Fibroblast of skin of left biceps (primary cell): ENCODE measurements at regions not wholly inside any gene's neighbourhood (a gene's known extent, or its start where the extent isn't known, plus 50 kb on each side); places are given as distances from the start of the nearest gene placed in this dataset.
A peak's percentile ranks its signal among the peaks of the same experiment; 100 is the strongest.

Source experiments
- DNase-seq, 2 experiments: peaks; one replicate each; pipeline ENCODE4 v3.0.0-alpha.2; 2013; ENCODE audit warnings: low read depth in 2 of 2

DNA sequence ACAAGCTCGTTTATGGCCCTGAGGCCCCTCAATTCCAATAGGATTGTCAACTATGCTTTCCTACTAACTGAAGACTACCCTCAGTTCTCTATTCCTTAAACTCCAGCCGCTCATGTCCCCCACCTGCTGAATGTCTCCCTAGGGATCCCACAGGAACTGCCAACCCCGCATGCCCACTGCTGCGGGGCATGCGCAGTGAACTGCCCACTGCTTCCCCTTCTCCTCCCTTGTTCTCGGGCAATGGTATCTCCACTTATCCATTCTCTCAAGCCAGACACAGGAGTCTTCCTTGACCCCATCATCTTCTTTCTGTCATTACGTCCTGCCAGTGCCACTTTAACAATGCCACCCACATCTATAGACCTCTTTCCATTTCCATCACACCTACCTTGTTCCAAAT, 90.0 kb downstream of the FGF18 start:
- DNase-seq = no peak

DNA sequence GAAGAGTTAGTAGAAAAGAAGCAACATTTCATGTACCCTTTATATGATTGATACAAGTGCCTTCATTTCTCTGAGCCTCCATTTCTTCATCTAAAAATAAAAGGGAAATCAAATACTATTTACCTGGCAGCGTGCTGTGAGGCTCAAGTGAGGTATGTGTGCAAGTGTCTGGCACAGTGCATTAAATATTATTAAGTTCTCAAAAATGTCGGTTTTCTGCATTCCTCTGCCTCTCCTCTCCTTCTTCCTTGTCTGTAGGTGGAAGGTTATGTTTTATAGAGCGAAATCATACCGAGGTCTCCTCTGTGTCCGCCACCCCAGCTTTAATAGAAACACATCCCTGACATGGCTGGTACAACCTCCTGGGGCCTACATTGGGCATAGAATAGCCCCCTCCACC, 93.0 kb downstream of the FGF18 start:
- no peak for DNase-seq

DNA sequence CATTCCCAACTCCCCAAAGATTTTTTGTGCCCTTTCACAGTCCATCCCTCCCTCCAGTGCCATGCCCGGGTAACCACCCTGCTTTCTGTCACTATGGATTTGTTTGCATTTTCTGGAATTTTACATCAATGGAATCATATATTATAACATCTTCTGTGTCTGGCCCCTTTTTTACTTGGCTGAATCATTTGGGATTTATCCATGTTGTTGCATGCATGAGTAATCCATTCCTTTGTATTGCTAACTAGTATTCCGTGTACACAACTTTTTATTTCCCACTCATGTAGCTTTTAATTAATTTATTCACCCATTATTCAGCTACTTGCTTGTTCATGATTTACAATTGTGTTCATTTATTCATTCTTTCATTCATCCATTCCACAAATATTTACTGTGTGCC, 94.1 kb downstream of the FGF18 start:
- no peak for DNase-seq

DNA sequence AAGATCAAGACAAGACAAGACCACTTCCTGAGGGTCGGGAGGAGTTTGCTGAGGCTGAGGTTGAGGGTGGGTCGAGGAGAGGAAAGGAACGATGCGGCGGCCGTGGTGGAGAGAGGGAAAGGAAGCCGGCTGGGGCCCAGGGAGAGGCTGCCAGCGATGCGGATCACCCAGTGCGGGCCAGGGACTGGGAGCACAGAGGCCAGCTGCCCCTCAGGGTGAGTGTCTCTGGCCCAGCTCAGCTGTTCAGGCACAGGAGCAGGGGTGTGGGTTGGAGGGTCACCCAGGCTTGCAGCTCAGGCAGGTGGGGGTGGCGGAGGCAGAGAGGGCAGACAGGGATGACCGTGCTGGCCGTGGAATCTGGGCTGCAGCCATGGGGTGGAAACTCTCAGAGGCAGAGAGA, 99.5 kb downstream of the FGF18 start:
- DNase-seq = no peak

DNA sequence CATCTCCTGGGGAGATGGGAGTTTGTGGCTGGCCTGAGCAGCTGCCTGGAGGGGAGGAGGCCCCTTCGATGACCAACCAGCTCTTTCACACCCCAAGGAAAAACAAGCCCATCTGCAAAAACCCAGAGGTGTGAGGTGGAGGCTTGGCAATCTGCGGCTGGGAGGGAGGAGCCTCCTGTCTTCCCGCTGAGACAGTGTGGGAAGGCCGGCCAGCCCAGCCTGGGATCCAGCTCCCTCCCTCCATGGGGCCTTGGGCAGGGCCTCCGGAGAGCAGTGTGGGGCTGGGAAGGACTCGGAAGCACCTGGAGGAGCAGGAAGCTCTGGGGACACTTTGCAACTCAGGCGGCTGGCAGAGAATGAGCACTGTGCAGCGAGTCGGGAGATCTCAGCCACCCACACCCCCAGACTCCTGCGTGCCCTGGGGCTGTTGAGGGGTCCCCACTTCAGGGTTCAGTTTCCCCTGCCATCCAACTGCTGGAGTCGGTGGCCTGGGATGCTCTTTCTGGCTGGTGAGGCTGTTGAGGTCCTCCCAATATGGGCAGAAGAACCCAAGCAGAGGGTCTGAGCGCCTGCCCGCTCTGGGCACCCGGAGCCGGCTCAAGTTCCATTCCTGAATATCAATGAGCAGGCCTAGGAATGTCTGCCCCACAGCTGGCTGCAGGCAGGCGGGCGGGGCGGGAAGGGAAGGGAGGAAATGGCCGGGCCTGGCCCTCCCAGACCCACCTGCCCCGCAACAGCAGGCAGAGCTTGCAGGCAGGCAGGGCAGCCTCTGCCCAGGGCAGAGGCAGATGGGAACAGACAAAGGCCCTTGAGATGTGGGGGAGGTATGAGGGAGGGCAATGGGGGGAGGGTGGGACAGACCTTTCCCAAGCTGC, 101.1 kb downstream of the FGF18 start:
- peak; percentile 18 to 21 for DNase-seq

DNA sequence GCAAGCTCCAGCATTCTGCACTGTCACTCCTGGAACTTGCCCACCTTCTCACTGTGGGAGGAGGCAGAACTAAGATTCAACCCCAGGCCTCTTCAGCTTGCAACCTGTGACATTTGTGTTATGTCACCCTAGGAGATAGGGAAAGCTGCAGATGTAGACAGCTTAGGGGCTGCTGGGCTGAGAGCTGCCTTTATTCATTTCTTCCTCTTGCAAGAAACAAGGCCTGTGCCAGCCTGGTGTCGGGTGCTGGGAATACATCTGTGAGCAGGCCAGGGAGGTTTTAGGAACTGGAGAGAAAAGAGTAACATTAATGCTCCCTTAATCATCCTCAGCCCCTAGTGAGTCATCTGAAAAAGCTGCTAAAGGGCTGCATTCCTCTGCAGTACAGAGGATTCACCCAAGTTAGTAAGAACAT, 101.8 kb downstream of the FGF18 start:
- peak; percentile 83 for DNase-seq

DNA sequence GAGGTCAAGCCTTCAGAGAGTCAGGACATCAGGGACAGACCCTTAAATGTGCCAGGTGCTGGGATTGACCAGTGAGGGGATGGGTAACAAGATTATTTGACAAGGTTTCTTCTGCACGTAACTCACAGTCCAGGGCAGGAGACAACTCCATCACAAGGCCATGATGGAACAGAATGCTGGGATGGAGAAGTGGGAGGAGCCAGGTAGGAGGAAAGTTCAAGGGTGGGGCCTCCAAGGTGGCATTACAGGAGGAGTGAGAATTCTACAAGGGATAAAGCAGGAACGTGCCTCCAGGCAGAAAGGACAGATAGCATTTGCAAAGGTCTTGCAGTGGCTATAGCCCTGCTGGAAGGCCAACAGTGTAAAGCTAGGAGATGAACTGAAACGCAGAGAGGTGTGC, 102.2 kb downstream of the FGF18 start:
- DNase-seq = no peak

DNA sequence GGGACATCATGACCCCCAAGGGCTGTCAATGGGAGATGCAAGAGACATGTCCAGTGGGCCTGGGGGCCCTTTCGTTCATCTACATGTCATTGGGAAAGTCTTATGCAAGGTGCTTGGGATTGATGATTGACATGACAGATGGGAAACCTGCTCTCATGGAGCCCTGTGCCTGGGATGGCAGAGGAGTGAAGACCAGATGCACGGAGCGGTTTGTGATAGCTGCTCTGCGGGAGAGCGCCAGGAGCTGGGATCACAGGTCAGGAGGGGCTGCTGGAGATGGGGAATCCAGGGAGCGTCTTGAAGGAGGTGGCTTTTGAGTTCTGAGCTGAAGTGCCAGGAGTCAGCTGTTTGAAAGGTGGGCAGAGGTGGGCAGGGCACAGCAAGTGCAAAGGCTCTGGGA, 104.3 kb downstream of the FGF18 start:
- DNase-seq = no peak

DNA sequence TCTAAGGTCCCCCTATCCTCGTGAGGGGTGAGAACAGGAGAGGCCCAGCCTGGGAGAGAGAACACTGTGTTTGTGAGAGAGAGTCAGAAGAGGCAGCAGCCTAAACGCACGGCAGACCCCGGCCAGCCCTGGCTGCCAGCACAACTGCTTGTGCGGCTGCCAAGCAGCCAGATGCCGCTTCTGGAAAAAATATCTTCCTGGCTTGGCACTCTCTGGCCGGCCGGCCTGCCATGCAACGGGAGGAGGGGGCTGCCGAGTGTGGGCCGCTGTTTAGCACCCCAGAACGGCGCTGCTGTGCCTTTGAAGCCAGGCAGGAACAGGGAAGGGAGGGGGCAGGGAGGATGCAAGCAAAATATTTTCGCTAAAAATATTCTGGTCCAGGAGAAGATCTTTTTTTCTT, 105.0 kb downstream of the FGF18 start:
- no peak for DNase-seq

DNA sequence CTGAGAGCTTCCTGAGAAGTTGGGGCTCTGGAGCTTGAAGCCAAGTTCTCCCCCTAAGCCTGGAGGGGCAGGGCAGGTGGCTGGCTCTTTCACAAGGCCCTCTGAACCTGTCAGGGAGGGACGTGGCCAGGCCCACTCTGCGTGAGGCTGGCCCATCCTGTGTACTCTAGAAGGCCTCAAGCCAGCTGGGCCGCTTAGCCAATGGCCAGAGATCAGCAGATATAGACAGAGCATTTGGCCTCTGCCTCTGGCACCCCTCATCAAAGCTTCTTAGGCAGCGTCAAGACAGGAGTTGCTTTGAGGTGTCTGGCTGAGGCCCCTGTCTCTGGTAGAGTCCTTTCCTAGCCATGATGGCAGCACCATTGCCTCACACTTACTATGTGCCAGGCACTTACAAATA, 105.6 kb downstream of the FGF18 start:
- no peak for DNase-seq

DNA sequence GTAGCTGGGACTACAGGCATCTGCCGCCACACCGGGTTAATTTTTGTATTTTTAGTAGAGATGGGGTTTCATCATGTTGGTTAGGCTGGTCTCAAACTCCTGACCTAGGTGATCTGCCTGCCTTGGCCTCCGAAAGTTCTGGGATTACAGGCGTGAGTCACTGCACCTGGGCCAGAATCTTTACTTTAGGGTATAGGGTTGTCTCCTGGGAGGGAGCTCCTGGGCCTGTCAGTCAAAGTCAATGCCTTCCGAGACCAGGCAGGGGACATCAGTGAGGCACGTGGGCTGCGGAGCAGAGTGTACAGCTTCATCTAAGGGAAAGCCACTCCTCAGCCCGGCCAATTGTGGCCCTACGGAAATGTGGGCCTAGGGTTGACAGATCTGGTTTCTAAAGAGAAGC, 108.6 kb downstream of the FGF18 start:
- DNase-seq = no peak

DNA sequence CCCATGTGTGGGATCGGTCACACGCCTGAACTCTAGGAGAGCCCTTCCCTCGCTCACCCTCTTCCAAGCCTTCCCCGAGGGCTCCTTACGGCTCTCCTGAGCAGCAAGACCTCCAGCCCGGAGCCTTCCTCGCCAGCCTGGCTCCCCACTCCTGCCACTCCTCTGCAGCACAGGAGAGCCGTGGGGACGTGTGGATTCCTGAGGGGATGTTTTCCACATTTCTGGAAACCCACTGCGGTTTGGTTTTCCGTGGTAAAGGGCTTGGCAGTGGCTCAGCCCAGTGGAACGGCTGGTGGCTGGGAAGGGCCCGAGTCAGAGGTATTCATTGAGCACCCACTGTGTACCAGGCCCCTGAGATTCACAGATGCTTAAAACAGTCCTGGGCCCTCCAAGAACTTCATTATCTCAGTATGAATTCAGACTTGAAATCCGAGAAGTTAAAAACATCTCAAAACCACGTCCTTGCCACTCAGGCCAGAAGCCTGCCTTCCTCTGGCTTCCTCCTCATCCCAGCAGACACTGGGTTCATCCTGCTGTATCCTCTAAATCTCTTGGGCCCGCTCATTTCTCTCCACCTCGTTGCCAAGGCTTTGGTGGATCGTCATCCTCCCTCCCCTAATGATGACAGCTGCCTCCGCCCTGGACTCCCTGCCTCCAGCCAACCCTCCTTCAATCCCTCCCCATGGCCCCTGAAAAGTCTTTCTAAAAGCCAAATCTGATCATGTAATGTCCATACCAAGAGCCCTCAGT, 109.6 kb downstream of the FGF18 start:
- DNase-seq = no peak

DNA sequence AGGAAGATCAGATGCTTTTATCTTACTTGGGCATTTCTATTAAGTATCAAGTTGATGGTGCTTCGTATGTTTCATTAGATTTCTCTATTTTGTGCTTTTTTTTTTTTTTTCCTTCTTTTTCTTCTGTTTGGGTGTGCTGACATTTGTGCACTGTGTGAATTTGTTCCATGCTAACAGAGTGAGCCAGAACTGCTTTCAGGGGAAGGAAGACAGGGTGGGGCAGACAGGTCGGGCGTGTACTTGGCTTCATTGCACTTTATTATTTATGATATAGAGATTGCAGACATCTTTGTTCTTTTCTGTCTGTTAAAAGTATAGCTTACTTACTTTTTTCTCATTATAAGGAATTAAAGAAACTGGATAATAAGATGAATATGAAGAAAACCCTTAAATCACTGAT, 112.2 kb downstream of the FGF18 start:
- DNase-seq = no peak

DNA sequence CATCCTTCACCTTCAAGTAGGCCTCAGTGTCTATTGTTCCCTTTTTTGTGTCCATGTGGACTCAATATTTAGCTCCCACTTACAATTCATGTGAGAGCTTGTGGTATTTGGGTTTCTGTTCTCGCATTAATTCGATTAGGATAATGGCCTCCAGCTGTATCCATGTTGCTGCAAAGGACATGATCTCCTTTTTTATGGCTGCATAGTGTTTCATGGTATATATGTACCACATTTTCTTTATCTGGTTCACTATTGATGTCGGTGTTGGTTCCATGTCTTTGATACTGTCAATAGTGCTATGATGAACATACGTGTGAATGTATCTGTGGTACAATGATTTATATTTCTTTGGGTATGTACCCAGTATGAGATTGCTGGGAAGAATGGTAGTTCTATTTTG, 113.7 kb downstream of the FGF18 start:
- no peak for DNase-seq

DNA sequence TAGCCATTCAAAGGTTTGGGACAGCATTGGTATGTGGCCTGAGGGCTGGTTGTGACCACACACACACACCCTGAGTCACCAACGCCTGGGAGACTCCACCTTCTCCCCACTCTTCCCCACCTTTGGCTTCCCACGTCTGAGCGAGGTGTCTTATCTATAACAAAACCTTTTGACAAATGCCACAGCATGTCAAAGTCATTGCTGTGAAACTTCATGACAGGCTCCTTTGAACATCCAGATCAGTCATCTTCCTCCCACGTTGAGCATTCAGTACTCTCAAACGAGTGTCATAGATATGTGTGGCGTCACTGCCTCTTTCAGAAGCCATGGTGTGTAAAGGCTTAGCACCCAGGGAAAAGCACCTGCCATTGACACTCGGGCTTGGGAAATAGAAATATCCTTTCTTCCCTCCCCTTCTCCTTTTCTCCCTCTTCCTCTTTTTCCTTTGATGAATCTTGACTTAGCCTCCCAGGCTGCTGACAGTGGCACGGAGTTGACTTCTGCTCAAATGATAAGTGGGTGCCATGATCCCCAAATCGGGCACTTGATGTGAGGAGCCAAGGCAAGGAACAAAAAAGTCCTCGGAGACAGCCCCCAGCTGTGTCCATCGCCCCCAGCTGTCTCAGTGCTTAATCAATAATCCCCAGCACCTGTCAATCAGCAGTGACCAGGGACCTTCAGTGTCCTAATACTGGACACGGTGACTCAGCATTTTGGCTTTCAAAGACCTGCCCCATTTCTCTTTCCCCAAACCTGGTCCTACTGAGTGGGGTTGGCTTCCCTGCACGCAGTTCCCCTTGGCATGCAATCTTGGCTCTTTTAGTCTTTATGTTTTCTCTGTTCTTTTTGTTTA, 114.8 kb downstream of the FGF18 start:
- no peak for DNase-seq

DNA sequence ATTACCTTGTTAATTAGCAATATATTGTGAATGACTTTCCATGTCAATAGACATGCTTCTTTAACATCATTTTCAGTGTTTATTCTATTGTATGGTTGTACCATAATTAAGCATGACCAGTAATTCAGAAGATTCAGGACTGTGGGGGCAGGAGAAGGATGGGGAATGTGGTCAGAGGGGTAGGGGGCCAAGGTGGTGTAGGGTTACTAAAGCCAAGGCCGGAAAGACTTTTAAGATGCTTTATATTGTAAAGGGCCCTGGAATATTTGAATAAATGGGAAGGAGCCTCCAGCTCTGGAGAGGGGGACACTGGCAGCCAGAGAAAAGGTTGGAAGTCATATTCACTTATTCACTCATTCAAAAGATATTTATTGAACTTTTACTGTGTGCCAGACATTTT, 115.7 kb downstream of the FGF18 start:
- no peak for DNase-seq

DNA sequence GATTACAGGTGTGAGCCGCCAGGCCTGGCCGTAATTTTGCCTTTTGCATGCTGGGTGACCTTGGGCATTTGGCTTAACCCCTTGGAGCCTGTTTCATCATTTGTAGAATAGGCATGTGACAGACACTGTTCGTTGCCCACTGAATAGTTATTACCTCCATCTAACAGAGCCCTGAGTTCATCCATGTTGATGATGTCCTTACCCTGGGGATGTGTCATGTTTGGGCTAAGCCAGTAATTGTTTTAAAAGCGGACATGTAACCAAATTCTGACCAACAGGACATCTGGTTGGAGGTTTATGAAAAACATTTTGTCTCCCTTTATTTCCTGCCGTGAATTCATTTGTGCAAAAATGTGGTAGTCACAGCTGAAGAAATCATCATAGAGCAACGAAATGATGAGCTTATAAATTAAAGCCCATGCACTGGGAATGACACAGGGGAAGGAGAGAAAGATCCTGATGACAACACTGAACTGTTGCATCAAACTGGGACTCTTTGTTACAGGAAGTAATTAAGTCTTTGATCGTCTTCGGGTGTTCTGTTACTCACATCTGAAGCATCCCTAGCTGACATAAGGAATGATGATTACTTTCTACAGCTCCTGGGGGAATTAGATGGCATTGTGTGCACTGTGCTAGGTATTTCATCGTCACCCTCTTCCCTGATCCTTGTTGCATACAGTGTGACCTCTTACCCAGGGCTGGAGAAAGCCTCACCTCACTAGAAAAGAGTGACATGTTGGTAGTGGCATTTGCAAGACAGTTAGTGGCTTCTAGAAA, 117.8 kb downstream of the FGF18 start:
- peak; percentile 23 to 26 for DNase-seq

DNA sequence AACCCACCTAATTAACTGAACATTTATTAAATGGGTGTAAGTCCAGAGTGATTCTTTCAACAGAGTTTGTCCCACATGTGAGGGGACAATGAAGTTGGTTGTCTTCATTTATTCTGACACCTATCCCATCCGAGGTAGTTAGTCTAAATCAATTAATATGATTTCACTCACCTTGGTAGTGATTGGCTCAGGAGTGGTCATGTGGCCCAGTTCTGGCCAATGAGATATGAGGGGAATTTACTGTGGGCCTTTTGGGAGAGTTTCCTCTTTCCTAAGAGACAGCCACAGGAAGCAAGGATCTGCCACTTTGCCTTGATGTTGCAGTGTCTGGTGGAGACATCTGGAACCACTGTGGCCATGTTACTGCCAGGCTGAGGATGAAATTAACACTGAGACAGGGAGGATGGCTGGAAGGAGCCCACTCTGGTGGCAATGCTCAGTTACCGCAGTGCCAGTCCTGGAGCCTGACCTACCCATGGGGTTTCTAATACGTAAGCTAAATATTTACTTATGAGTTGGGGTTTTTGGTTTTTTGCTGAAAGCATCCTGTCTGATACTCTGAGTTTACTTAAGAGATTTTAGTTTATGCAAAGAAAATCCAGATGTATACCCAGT, 118.6 kb downstream of the FGF18 start:
- no peak for DNase-seq

DNA sequence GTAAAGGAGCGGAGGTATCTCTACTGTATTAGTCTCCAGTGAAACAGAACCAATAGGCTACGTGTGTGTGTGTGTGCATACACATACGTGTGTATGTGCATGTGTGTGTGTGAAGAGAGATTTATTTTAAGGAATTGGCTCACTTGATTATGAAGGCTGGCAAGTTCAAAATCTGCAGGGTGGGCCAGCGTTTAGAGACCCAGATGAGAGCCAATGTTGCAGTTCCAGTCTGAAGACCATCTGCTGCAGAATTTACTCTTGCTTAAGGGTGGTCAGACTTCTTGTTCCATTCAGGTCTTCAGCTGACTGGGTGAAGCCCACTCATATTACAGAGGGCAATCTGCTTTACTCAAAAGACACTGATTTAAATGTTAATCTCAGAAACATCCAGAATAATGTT, 119.2 kb downstream of the FGF18 start:
- no peak for DNase-seq

DNA sequence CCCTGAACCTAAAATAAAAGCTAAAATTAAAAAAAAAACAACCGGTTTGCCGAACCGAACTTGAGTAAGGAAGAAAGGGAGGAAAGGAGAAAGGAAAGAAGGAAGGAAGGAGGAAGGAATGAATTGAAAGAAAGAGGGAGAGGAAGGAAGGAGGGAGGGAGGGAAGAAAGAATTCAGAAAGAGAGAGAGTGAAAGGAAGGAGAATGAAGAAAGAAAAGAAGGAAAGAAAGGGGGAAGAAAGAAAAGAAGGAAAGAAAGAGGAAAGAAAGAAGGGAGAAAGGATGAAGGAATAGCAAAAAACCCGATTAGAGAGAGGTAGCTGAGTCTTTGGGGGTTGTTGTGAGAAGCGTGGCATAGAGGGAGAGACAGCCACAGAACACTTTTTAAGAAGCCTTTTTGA, 121.4 kb downstream of the FGF18 start:
- DNase-seq = no peak

DNA sequence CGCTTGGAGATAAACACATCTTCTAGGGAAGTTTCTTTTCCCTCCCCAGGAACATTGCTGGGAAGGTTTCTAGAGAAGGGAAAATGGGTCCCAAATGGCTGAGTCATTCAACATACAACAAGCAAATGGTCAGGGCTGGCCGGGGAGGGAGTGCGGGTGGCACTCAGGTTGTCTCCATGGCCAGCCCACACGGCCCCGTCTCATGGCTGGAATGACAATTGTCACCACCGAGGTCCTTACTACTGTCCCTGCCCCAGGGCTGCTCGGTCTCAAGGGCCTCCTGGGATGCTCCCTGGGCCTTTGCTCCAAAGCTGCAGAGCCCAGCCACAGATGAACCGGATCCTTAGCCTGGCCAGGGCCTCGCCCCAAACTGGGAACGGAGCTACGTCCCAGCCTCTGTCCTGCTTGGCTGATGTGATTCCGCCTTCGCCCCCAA, 121.9 kb downstream of the FGF18 start:
- no peak for DNase-seq
